Panc1 (cell line): ENCODE measurements at regions not wholly inside any gene's neighbourhood (a gene's known extent, or its start where the extent isn't known, plus 50 kb on each side); places are given as distances from the start of the nearest gene placed in this dataset.

Source experiments
- ATAC-seq: fragments of 200-7000 bp; cut with Tn5 transposase; 2 replicates; pipeline ENCODE4 v1.9.1; 2020; ENCODE audit warnings: mild to moderate bottlenecking, moderate library complexity
- BruUV-seq: library from RNA; stranded (reverse); fragments of 400-500 nt; replicated peaks from 2 replicates; lab custom pipeline; 2021; lab: Mats Ljungman, UMichigan
- CTCF ChIA-PET: fragments of 300-600 bp; sonication (Branson Sonifier 250); formaldehyde crosslinking; loops from one replicate; lab custom pipeline; 2022; ENCODE audit warnings: antibody characterized with exemption; lab: Charles Lee
- POLR2A ChIA-PET: fragments of 300-600 bp; sonication (Branson Sonifier 250); formaldehyde crosslinking; loops from one replicate; lab custom pipeline; 2022; ENCODE audit warnings: antibody characterized with exemption; lab: Charles Lee
- DNase-seq: peaks from one replicate; pipeline ENCODE4 v3.0.0-alpha.2; 2010; ENCODE audit warnings: low read depth, low spot score
- H3K27ac ChIP-seq: 2 replicates; pipeline ENCODE4 v1.5.1; 2011; ENCODE audit warnings: mild to moderate bottlenecking, low read length, inconsistent platforms
- H3K27me3 ChIP-seq: fragments of 200-500 bp; sonication (Bioruptor generic); 2 replicates; pipeline ENCODE4 v1.6.0; 2014; ENCODE audit warnings: low read length, inconsistent platforms; ENCODE audit not compliant: control insufficient read depth, insufficient read depth
- H3K36me3 ChIP-seq: fragments of 200-500 bp; sonication (Bioruptor generic); 2 replicates; pipeline ENCODE4 v1.5.1; 2014; ENCODE audit warnings: inconsistent platforms, mild to moderate bottlenecking, low read length, moderate library complexity; ENCODE audit not compliant: control insufficient read depth, insufficient read depth
- H3K4me1 ChIP-seq: 2 replicates; pipeline ENCODE4 v1.5.1; 2011; ENCODE audit warnings: inconsistent platforms, mild to moderate bottlenecking, low read length, moderate library complexity; ENCODE audit not compliant: control insufficient read depth, insufficient read depth
- H3K4me3 ChIP-seq, 2 experiments: 2 replicates each; pipeline ENCODE4 v1.5.1; 2011 to 2012; ENCODE audit warnings: low read depth in 2 of 2, low read length in 2 of 2, mild to moderate bottlenecking in 2 of 2, inconsistent platforms in 1 of 2, moderate library complexity in 1 of 2
- H3K9me3 ChIP-seq: fragments of 200-500 bp; sonication (Bioruptor generic); 2 replicates; pipeline ENCODE4 v1.5.1; 2014; ENCODE audit warnings: low read depth, mild to moderate bottlenecking, inconsistent platforms, low read length, moderate library complexity; ENCODE audit not compliant: control insufficient read depth, insufficient read depth
- POLR2AphosphoS5 ChIP-seq: IDR thresholded peaks from 2 replicates; pipeline ENCODE4 v1.6.1; 2012; ENCODE audit warnings: mild to moderate bottlenecking, low read depth, low read length, moderate library complexity
- SIN3A ChIP-seq: IDR thresholded peaks from 2 replicates; pipeline ENCODE4 v1.6.1; 2012; ENCODE audit warnings: low read depth, mild to moderate bottlenecking, low read length, moderate library complexity, borderline replicate concordance; ENCODE audit not compliant: insufficient read depth
- TCF7L2 ChIP-seq: IDR thresholded peaks from 2 replicates; pipeline ENCODE4 v1.6.1; 2011; ENCODE audit warnings: mild to moderate bottlenecking, low read depth, low read length, inconsistent platforms
- in situ Hi-C: cut with HindIII; loops from 2 replicates; pipeline ENCODE4 v1.10.0; 2016; ENCODE audit warnings: low sequenced_read_pairs, low pct_unique_long_range_greater_than_20kb
- intact Hi-C: fragments of 100-400 bp; cut with micrococcal nuclease; formaldehyde crosslinking; loops from one replicate; pipeline ENCODE4 v1.10.0; 2022; ENCODE audit not compliant: unreplicated experiment
- TF ChIP-seq, protein P1 (sequence below): fragments of 450-650 bp; IDR thresholded peaks from 2 replicates; pipeline ENCODE4 v1.5.1; 2017; ENCODE audit warnings: mild to moderate bottlenecking
- TF ChIP-seq, protein P2 (sequence below), 2 experiments: IDR thresholded peaks; 2 replicates each; pipeline ENCODE4 v1.6.1; 2011 to 2012; ENCODE audit warnings: low read depth in 2 of 2, control low read depth in 1 of 2, low read length in 1 of 2, mild to moderate bottlenecking in 1 of 2, moderate library complexity in 1 of 2; ENCODE audit not compliant: insufficient read depth in 1 of 2

DNA sequence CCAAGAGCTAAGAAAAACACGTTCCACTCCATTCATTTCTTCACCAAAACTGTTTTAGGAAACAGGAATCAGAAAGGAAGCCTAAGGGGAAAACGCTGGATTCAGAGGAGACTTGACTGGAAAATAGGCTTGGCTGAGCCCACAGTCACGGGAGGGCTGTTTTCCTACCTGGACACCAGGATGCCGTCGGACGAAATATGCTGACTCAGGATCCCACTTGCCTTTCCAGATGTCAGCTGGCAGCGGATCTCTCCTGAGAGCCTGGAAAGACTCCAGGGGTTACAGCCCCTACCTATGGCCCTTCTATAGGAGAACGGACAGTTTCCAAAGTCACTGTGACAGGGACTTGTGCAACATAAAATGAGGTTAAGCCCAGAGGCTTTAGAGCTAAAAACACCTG, 245.1 kb downstream of the C16orf95 start:
- TF ChIP-seq, protein P1, sequence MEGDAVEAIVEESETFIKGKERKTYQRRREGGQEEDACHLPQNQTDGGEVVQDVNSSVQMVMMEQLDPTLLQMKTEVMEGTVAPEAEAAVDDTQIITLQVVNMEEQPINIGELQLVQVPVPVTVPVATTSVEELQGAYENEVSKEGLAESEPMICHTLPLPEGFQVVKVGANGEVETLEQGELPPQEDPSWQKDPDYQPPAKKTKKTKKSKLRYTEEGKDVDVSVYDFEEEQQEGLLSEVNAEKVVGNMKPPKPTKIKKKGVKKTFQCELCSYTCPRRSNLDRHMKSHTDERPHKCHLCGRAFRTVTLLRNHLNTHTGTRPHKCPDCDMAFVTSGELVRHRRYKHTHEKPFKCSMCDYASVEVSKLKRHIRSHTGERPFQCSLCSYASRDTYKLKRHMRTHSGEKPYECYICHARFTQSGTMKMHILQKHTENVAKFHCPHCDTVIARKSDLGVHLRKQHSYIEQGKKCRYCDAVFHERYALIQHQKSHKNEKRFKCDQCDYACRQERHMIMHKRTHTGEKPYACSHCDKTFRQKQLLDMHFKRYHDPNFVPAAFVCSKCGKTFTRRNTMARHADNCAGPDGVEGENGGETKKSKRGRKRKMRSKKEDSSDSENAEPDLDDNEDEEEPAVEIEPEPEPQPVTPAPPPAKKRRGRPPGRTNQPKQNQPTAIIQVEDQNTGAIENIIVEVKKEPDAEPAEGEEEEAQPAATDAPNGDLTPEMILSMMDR, result no peak
- no peak for TF ChIP-seq TCF7L2
- no peak for TF ChIP-seq SIN3A
- Histone ChIP-seq H3K27me3 (no peaks in the 10 kb centered on the region), H3K36me3 (no peaks in the 10 kb centered on the region), H3K27ac (no peak overlapping the region), H3K9me3 (no peaks in the 10 kb centered on the region), H3K4me1 (no peaks in the 10 kb centered on the region), H3K4me3 (no peak overlapping the region)
- DNase-seq, result no peak
- intact Hi-C loops (no loop called here), in situ Hi-C loops (no loop called here)
- CTCF ChIA-PET, result interaction anchor here (0.6 kb wide), 1 partner anchor 311 kb away, joined by 4 read pairs; the partner anchor contains the start of gene FBXO31
- ATAC-seq, result no peak
- POLR2A ChIA-PET, result no interaction called here
- BruUV-seq, result no TSS peak

GRCh38 chr16:87074641-87075318, 242.4 kb downstream of the C16orf95 start:
- intact Hi-C loops, result no loop called here
- Histone ChIP-seq H3K4me1 (no peaks in the 10 kb centered on the region), H3K27me3 (no peaks in the 10 kb centered on the region), H3K9me3 (no peaks in the 10 kb centered on the region), H3K4me3 (no peak overlapping the region), H3K36me3 (no peaks in the 10 kb centered on the region), H3K27ac (no peak overlapping the region)
- ATAC-seq, result no peak
- TF ChIP-seq, protein P2, sequence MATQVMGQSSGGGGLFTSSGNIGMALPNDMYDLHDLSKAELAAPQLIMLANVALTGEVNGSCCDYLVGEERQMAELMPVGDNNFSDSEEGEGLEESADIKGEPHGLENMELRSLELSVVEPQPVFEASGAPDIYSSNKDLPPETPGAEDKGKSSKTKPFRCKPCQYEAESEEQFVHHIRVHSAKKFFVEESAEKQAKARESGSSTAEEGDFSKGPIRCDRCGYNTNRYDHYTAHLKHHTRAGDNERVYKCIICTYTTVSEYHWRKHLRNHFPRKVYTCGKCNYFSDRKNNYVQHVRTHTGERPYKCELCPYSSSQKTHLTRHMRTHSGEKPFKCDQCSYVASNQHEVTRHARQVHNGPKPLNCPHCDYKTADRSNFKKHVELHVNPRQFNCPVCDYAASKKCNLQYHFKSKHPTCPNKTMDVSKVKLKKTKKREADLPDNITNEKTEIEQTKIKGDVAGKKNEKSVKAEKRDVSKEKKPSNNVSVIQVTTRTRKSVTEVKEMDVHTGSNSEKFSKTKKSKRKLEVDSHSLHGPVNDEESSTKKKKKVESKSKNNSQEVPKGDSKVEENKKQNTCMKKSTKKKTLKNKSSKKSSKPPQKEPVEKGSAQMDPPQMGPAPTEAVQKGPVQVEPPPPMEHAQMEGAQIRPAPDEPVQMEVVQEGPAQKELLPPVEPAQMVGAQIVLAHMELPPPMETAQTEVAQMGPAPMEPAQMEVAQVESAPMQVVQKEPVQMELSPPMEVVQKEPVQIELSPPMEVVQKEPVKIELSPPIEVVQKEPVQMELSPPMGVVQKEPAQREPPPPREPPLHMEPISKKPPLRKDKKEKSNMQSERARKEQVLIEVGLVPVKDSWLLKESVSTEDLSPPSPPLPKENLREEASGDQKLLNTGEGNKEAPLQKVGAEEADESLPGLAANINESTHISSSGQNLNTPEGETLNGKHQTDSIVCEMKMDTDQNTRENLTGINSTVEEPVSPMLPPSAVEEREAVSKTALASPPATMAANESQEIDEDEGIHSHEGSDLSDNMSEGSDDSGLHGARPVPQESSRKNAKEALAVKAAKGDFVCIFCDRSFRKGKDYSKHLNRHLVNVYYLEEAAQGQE (IDR thresholded peaks at IDR 0.05; ENCODE audit: insufficient read depth in 1 of 2, low read depth in 2 of 2, low read length in 1 of 2), result no peak
- TF ChIP-seq TCF7L2 (no peak), SIN3A (no peak), POLR2AphosphoS5 (no peak)
- TF ChIP-seq, protein P1, result no peak
- BruUV-seq, result no TSS peak
- ChIA-PET CTCF (no interaction called here), POLR2A (no interaction called here)
- in situ Hi-C loops, result no loop called here
- no peak for DNase-seq
